NOMO-1 treated with DMSO at 0.1 percent for 48 hours (cell line): ENCODE measurements at regions not wholly inside any gene's neighbourhood (a gene's known extent, or its start where the extent isn't known, plus 50 kb on each side); places are given as distances from the start of the nearest gene placed in this dataset.
"Not testable (repeated sequence)": the region's sequence is repeated elsewhere in the genome, so short reads cannot be mapped to it uniquely, and the experiment has no call there.

Source experiments
- DNase-seq: peaks from one replicate; lab custom pipeline; 2025; ENCODE audit not compliant: unreplicated experiment; lab: John Stamatoyannopoulos, UW

DNA sequence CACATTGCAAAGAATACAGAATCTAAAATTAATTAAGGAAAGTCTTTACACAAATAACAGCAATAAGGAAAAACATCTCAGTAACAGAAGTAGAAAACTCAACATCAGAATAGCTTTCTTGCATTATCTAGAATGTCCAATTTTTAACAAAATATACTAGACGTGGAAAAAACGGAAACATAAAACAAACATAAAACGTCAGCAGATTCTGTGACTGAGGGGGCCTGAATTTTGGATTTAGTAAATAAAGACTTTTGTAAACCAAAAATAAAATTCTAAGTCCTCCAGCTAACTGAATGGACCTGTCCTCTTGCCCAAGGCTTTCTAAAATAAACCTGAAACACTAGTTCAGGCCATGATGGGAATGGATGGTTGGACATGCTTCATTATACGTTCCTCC, 773.5 kb upstream of the LRRTM1 start:
- DNase-seq = no peak

DNA sequence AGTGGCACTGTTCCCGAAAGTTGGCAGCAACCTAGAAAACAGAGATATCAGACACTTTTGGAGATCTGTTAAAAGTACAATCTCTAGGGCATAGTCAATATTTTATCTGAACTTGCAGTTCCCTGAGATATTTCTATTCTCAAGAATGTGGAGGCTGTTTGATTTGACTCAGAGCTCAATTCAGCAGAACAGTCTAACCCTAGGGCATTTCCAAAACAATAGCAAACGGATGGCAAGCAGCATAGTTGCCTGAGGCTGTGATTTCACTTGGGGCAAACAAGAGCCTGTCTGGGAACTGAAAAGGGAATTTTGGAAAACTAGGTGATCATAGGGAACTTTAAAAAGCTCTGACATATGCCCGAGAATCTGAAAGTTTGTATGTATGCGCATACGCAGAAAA, 772.8 kb upstream of the LRRTM1 start:
- DNase-seq = no peak

DNA sequence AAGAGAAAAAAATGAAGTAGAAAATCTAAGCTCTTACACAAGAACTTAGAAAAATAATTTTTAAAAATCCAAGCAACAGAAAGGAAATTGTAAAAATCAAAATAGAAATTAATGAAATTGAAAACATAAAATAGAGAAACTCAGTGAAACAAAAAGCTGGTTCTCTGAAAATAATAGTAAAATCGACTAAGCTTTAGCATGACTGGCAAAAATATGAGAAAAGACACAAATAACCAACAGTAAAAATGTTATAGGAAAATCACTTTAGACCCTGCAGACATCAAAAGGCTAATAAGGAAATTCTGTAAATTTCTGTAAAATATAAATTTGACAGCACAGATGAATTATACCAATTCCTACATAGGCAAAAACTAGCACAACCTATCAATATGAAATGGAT, 768.9 kb upstream of the LRRTM1 start:
- no peak for DNase-seq

GRCh38 chr2:81068144-81068543, 763.6 kb upstream of the LRRTM1 start:
- no peak for DNase-seq

GRCh38 chr2:81061016-81061415, 756.5 kb upstream of the LRRTM1 start:
- DNase-seq = no peak

GRCh38 chr2:81050580-81051095, 746.1 kb upstream of the LRRTM1 start:
- DNase-seq = no peak

DNA sequence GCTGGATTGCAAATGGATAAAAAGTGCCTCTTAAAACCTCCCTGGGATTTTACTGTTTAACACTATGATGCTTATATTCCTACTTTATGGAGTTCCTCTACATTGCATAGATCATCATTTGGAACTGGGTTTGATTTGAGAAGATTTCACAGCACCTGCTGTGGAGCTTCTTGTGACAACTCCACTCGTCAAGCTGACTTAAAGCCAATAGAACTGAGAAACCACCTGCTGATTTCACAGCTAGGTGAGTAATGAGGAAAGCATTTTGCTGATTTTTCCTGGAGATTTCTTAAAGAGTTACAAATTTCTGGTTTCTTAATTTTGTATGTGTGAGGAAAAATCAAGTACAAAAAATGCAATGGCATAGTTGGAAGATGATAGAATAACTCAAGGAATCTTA, 739.1 kb upstream of the LRRTM1 start:
- DNase-seq = no peak

- DNase-seq = no peak
These were observed 702.6 kb upstream of the LRRTM1 start for GRCh38 chr2:81007104-81007503.

- DNase-seq = no peak
These were observed 698.4 kb upstream of the LRRTM1 start for GRCh38 chr2:81002906-81003305.

- DNase-seq = no peak
These were observed 682.9 kb upstream of the LRRTM1 start for GRCh38 chr2:80987466-80987865.

GRCh38 chr2:80969900-80970299, 665.3 kb upstream of the LRRTM1 start:
- no peak for DNase-seq

GRCh38 chr2:80968450-80968849, 663.9 kb upstream of the LRRTM1 start:
- no peak for DNase-seq

DNA sequence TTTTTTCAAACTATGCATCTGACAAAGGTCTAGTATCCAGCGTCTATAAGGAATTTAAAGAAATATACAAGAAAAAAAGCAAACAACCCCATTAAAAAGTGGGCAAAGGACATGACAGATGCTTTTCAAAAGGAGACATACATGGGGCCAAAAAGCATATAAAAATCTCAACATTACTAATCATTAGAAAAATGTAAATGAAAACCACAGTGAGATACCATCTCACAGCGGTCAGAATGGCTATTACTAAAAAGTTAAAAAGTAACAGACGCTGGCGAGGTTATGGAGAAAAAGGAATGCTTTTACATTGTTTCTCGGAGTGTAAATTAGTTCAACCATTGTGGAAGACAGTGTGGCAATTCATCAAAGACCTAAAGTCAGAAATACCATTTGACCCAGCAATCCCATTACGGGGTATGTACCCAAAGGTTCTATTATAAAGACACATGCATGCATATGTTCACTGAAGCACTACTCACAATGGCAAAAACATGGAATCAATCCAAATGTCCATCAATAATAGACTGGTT, 643.1 kb upstream of the LRRTM1 start:
- DNase-seq = no peak

- DNase-seq = no peak
These were observed 638.9 kb upstream of the LRRTM1 start for GRCh38 chr2:80943487-80943886.

GRCh38 chr2:80942766-80943165, 638.2 kb upstream of the LRRTM1 start:
- no peak for DNase-seq

DNA sequence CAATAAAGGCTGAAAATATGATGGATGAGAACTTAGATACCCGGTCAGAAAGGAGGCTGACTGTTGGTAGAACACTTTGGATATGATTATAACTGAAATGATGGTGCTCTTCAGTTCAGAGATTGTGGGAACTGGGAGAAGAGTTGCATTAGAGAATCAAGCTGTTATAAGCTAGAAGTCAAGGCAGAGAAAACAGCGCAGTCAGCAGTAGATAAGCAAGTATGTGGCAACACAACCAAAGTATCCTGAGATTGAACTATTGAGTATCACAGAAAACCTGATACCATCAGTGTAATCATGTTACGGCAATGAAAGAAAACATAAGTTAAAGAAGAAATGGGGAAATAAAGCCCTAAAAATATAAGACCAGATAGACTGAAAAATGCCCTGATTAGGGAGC, 633.9 kb upstream of the LRRTM1 start:
- no peak for DNase-seq

DNA sequence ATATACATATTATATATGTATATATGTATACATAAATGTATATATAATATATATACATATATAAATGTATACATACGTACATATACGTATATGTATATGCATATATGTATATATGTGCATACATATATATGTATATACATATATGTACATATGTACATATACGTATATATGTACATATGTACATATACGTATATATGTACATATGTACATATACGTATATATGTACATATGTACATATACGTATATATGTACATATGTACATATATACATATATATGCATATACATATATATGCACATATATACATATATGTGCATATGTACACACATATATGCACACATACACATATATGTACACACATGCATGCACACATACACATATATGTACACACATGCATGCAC, 627.3 kb upstream of the LRRTM1 start:
- not testable (repeated sequence) for DNase-seq

- no peak for DNase-seq
These were observed 626.2 kb upstream of the LRRTM1 start for GRCh38 chr2:80930777-80931176.

DNA sequence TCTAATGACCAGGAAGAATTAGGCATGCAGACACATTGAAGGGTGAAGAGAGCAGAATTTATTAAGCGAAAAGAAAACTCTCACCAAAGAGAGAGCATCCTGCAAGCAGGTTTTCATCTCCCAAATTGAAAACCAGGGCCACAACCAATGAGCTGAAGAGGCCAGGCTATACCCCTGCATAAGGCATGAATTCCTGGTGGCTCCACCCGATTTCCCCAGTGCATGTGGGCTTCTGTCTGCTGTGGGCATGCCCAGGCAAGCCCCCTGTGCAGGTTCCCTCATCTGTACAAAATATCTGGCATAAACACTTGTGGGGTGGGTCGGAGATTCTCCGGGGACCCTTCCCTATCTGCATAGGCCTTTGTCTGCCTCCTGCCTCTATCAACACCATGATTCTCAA, 621.6 kb upstream of the LRRTM1 start:
- DNase-seq = no peak

DNA sequence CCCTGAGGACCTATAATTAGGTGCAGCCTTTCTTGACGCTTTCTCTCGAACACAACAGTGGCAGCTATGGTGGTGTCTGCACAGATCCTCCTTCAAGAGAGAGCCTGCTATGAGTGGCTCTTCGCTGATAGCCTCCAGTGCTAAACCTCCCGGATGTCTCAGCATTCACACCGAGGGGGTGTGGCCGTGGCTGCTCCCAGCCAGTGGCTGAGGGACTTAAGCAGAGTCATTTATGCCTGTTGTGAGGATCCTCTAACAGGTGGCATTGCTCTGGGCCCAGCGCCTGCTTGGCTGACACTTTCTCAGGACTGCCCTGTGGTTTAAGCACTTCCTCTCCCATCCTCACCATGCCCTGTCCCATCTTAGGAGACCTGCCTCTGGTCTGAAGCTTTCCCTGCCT, 592.0 kb upstream of the LRRTM1 start:
- DNase-seq = no peak

DNA sequence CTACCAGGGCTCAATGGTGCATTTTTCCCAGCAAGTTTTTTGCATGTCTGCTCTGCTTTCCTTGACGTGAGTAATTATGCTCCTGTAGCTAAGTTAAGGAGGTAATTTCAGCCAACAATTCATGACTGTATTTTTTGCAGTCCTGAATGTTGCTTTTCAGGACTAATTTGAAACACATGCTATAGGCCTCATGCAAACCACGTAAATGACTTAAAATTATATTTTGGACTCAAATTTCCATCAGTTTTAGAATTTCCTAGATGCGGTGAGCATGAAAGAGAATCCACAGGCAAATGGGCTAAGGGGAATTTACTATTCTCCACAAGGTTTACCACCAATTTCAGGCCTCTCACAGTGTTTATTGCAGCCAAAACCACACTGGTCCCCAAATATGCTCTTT, 589.9 kb upstream of the LRRTM1 start:
- no peak for DNase-seq

- DNase-seq = no peak
These were observed 589.2 kb upstream of the LRRTM1 start for GRCh38 chr2:80893711-80894110.

GRCh38 chr2:80889009-80889408, 584.5 kb upstream of the LRRTM1 start:
- no peak for DNase-seq
